DOHH2 (cell line): ENCODE measurements at regions not wholly inside any gene's neighbourhood (a gene's known extent, or its start where the extent isn't known, plus 50 kb on each side); places are given as distances from the start of the nearest gene placed in this dataset.

Source experiments
- H3F3A ChIP-seq: fragments of 200-600 bp; sonication (generic), shearing (Covaris generic); 2 replicates; pipeline ENCODE4 v1.6.0; 2016; ENCODE audit warnings: antibody characterized with exemption, mild to moderate bottlenecking; ENCODE audit not compliant: control insufficient read depth, insufficient read depth
- H3K27ac ChIP-seq: fragments of 200-600 bp; sonication (generic); 2 replicates; pipeline ENCODE4 v1.5.1; 2014; ENCODE audit warnings: low read depth, mild to moderate bottlenecking, low read length, moderate library complexity
- H3K27me3 ChIP-seq: fragments of 200-600 bp; sonication (generic); 2 replicates; pipeline ENCODE4 v1.6.1; 2014; ENCODE audit warnings: mild to moderate bottlenecking, low read length, mixed read lengths; ENCODE audit not compliant: control insufficient read depth
- H3K36me3 ChIP-seq: fragments of 200-600 bp; sonication (generic); 2 replicates; pipeline ENCODE4 v1.6.1; 2014; ENCODE audit warnings: mild to moderate bottlenecking, low read length, moderate library complexity, mixed read lengths; ENCODE audit not compliant: control insufficient read depth
- H3K4me1 ChIP-seq: fragments of 200-600 bp; sonication (generic); 2 replicates; pipeline ENCODE4 v1.6.1; 2014; ENCODE audit warnings: mild to moderate bottlenecking, low read length, mixed read lengths; ENCODE audit not compliant: control insufficient read depth
- H3K4me2 ChIP-seq: fragments of 200-600 bp; sonication (generic); 2 replicates; pipeline ENCODE4 v1.6.0; 2014; ENCODE audit warnings: mild to moderate bottlenecking, low read length, moderate library complexity
- H3K4me3 ChIP-seq: fragments of 200-600 bp; sonication (generic); 2 replicates; pipeline ENCODE4 v1.5.1; 2014; ENCODE audit warnings: mild to moderate bottlenecking, low read length, mixed read lengths
- H3K79me2 ChIP-seq: fragments of 200-600 bp; sonication (generic); 2 replicates; pipeline ENCODE4 v1.6.1; 2014; ENCODE audit warnings: mild to moderate bottlenecking, low read length, mixed read lengths; ENCODE audit not compliant: control insufficient read depth
- H3K9me2 ChIP-seq: fragments of 200-600 bp; sonication (generic); replicated peaks from 2 replicates; pipeline ENCODE4 v1.6.1; 2014; ENCODE audit warnings: mild to moderate bottlenecking, low read length, mixed read lengths; ENCODE audit not compliant: control insufficient read depth
- H3K9me3 ChIP-seq: fragments of 200-600 bp; sonication (generic); 2 replicates; pipeline ENCODE4 v1.6.1; 2014; ENCODE audit warnings: antibody characterized with exemption, low read length, mixed read lengths; ENCODE audit not compliant: control insufficient read depth, insufficient read depth
- H4K20me1 ChIP-seq: fragments of 200-600 bp; sonication (generic); 2 replicates; pipeline ENCODE4 v1.6.0; 2014; ENCODE audit warnings: low read depth, mild to moderate bottlenecking, antibody characterized with exemption, low read length, moderate library complexity; ENCODE audit not compliant: control insufficient read depth, insufficient read depth
- EZH2phosphoT487 ChIP-seq: fragments of 200-600 bp; sonication (generic); IDR thresholded peaks from 2 replicates; pipeline ENCODE4 v1.6.1; 2017; ENCODE audit warnings: borderline replicate concordance, mild to moderate bottlenecking, antibody characterized with exemption, low read length, moderate library complexity, mixed read lengths
- TF ChIP-seq, protein P1 (sequence below): fragments of 200-600 bp; sonication (generic); IDR thresholded peaks from one replicate; pipeline ENCODE4 v1.5.1; 2014; ENCODE audit warnings: antibody characterized with exemption, mild to moderate bottlenecking, low read depth, low read length; ENCODE audit not compliant: poor library complexity, severe bottlenecking

DNA sequence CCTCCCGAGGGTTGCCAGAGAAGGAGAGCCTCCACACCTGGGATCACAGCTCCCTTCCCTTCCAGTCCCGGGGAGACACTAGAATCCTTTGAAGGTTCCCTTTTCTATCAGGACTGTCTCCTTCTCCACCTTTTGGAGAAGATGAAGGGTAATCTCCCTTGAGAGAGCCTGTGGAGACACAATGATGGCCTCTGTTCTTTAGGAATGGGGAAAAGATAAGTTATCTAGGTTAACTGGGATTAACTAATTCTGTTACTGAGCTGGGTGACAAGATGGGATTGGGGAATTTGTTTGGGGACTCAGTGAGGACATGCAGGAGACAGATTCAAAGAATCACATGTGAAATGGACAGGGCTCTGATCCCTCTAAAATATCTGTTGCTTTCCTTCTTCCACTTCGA lies 181.1 kb upstream of the BMPER start:
- H3K27ac ChIP-seq, result no peak overlapping the region
- no peak for TF ChIP-seq EZH2phosphoT487
- TF ChIP-seq, protein P1, sequence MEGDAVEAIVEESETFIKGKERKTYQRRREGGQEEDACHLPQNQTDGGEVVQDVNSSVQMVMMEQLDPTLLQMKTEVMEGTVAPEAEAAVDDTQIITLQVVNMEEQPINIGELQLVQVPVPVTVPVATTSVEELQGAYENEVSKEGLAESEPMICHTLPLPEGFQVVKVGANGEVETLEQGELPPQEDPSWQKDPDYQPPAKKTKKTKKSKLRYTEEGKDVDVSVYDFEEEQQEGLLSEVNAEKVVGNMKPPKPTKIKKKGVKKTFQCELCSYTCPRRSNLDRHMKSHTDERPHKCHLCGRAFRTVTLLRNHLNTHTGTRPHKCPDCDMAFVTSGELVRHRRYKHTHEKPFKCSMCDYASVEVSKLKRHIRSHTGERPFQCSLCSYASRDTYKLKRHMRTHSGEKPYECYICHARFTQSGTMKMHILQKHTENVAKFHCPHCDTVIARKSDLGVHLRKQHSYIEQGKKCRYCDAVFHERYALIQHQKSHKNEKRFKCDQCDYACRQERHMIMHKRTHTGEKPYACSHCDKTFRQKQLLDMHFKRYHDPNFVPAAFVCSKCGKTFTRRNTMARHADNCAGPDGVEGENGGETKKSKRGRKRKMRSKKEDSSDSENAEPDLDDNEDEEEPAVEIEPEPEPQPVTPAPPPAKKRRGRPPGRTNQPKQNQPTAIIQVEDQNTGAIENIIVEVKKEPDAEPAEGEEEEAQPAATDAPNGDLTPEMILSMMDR, result no peak
- H3K4me3 ChIP-seq, result no peak overlapping the region
- no peaks in the 10 kb centered on the region for H3K79me2 ChIP-seq
- no peaks in the 10 kb centered on the region for H3K4me1 ChIP-seq
- H3K27me3 ChIP-seq, result no peaks in the 10 kb centered on the region
- H3K9me3 ChIP-seq, result no peaks in the 10 kb centered on the region
- H3K4me2 ChIP-seq, result no peak overlapping the region
- no peaks in the 10 kb centered on the region for H4K20me1 ChIP-seq
- H3F3A ChIP-seq, result no peaks in the 10 kb centered on the region
- no peaks in the 10 kb centered on the region for H3K36me3 ChIP-seq
- H3K9me2 ChIP-seq, result no peaks in the 10 kb centered on the region

DNA sequence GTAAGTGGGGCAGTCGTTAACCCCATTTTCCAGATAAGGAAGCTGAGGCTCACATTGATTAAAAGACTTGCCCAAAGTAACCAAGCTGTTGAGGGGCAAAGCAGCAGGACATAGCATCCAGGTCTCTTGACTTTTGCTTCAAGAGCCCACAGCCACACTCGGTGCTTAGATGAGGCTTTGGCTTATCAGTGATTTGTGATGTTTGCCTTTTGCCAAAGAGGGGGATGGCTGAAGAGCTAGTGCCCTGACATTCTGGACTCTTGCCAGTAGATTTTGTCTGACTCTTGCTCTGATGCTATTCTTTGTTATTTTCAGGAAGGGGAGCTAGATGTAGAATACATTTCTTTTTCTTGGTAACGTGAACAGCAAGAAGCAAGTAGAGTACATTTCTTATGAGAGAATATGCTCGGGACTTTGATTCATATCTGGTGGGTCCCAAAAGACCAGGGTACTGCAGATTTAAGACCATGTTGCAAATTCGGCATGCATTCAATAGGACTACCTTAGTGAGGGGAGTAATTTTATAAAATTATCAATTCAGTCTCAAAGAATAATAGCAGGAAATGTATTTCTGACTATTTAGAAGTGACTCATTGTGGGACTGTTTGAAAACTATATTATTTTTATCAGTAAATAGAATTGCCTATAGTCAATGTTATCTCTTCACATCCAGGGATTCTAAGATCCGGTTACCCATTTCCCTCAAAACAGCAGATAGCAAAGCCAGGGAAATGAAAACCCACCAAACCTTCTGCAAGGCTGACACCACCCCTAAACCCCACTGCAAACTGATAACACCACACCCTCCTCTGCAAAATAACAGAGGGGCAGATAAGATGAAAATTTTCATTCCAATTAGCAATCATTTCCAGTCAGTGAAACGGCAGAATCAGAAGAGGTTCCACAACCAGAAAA lies 180.0 kb upstream of the BMPER start:
- H3K4me3 ChIP-seq, result no peak overlapping the region
- H3K27ac ChIP-seq, result no peak overlapping the region
- no peaks in the 10 kb centered on the region for H3F3A ChIP-seq
- H3K27me3 ChIP-seq, result no peaks in the 10 kb centered on the region
- H3K79me2 ChIP-seq, result no peaks in the 10 kb centered on the region
- no peaks in the 10 kb centered on the region for H3K4me1 ChIP-seq
- no peaks in the 10 kb centered on the region for H3K36me3 ChIP-seq
- no peaks in the 10 kb centered on the region for H4K20me1 ChIP-seq
- no peak overlapping the region for H3K4me2 ChIP-seq
- no peaks in the 10 kb centered on the region for H3K9me3 ChIP-seq
- TF ChIP-seq, protein P1, result no peak
- no peak for TF ChIP-seq EZH2phosphoT487
- no peaks in the 10 kb centered on the region for H3K9me2 ChIP-seq

DNA sequence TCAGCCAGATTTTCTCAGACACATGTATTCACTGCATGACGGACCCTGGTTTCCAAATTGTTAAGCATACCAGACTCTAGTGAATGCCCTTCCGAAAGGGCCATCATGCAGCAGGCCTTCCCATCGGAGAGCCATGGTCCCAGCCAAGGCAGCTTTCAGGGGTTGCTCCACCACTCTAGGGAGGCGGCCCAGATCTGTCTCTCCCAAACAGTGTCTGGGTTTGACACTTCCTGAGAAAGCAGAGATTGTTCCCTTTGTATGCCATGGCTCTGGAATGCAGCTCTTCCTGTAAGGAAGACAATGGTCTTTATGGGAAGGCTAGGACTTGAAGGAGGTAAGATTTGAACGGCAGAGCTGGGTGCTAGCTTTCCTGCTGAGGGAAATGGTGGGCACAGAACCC lies 178.8 kb upstream of the BMPER start:
- H3K9me2 ChIP-seq, result no peaks in the 10 kb centered on the region
- no peaks in the 10 kb centered on the region for H3K79me2 ChIP-seq
- no peak overlapping the region for H3K27ac ChIP-seq
- no peaks in the 10 kb centered on the region for H4K20me1 ChIP-seq
- peaks cover 10% of the 10 kb centered on the region for H3K4me1 ChIP-seq
- no peak overlapping the region for H3K4me2 ChIP-seq
- no peaks in the 10 kb centered on the region for H3F3A ChIP-seq
- H3K4me3 ChIP-seq, result no peak overlapping the region
- TF ChIP-seq, protein P1, result no peak
- TF ChIP-seq EZH2phosphoT487, result no peak
- no peaks in the 10 kb centered on the region for H3K27me3 ChIP-seq
- H3K36me3 ChIP-seq, result no peaks in the 10 kb centered on the region
- H3K9me3 ChIP-seq, result no peaks in the 10 kb centered on the region
